IPS-15b (cell line): ENCODE measurements at regions not wholly inside any gene's neighbourhood (a gene's known extent, or its start where the extent isn't known, plus 50 kb on each side); places are given as distances from the start of the nearest gene placed in this dataset.

Experiments used
- H3K27me3 ChIP-seq: one replicate; pipeline ENCODE4 v1.6.1; 2013; ENCODE audit warnings: low read length; ENCODE audit not compliant: control insufficient read depth, insufficient read depth
- H3K36me3 ChIP-seq: one replicate; pipeline ENCODE4 v1.6.1; 2013; ENCODE audit warnings: low read length; ENCODE audit not compliant: control insufficient read depth, insufficient read depth
- H3K4me1 ChIP-seq: one replicate; pipeline ENCODE4 v1.6.1; 2013; ENCODE audit warnings: mild to moderate bottlenecking, low read length; ENCODE audit not compliant: control insufficient read depth, insufficient read depth
- H3K4me3 ChIP-seq: one replicate; pipeline ENCODE4 v1.5.1; 2013; ENCODE audit warnings: low read depth, low read length
- H3K9ac ChIP-seq: one replicate; pipeline ENCODE4 v1.6.1; 2013; ENCODE audit warnings: low read depth, mild to moderate bottlenecking, low read length
- H3K9me3 ChIP-seq: one replicate; pipeline ENCODE4 v1.6.1; 2013; ENCODE audit warnings: mild to moderate bottlenecking, low read length; ENCODE audit not compliant: control insufficient read depth, insufficient read depth

DNA sequence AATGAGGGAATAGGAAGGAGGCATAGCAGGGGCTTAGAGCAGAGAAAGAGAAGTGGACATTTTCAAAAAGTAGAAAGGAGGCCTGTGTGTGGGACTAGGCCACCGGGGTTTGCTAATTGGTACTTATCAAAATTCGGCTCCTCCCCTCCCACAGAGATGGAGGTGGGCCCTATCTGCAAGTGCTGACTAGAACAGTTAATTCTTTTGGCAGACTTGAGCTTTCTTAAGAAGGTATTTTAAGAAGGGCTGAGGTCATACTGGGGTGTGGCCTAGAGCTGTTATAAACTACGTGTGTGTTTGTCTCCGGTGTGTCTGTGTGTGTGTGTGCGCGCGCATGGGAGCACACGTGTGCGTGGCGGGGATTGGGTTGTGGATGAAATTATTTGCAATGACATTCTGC is 1086.5 kb downstream of the EFNA5 start:
- Histone ChIP-seq H3K9ac (no peak overlapping the region), H3K36me3 (no peaks in the 10 kb centered on the region), H3K27me3 (no peaks in the 10 kb centered on the region), H3K9me3 (no peaks in the 10 kb centered on the region), H3K4me1 (no peaks in the 10 kb centered on the region), H3K4me3 (no peak overlapping the region)

DNA sequence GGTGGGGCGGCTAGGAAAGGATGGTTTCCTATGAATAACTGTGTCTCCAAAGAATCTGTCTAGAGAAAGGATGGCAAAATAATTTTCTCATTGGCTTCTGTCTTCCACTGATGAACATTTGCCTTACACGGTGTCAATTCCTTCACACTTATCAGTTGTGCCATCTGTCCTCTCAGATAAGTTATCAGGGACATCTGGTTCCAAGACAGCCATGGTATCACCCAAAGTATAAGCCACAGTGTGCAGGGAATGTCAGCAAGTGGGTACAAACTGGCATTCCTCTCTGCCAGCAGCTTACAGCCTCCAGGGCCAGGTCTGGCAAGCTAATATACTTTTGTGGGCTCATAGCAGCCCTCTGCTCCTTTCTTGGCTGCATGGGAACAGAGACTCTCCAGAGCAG is 1092.0 kb downstream of the EFNA5 start:
- Histone ChIP-seq H3K4me3 (no peak overlapping the region), H3K36me3 (no peaks in the 10 kb centered on the region), H3K9me3 (no peaks in the 10 kb centered on the region), H3K27me3 (no peaks in the 10 kb centered on the region), H3K9ac (no peak overlapping the region), H3K4me1 (no peaks in the 10 kb centered on the region)

DNA sequence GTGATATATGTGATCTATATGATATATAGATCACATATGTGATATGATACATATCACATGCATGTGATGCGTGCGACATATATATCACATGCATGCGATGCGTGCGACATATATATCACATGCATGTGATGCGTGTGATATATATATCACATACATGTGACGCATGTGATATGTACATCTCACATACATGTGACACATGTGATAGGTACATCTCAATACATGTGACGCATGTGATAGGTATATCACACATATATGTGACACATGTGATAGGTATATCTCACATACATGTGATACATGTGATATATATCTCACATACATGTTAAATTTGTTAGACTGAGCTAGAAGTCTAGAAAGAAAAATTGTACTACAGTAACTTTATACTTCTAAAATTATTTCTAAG is 1095.9 kb downstream of the EFNA5 start:
- Histone ChIP-seq H3K27me3 (no peaks in the 10 kb centered on the region), H3K9ac (no peak overlapping the region), H3K4me3 (no peak overlapping the region), H3K4me1 (no peaks in the 10 kb centered on the region), H3K36me3 (no peaks in the 10 kb centered on the region), H3K9me3 (no peaks in the 10 kb centered on the region)

DNA sequence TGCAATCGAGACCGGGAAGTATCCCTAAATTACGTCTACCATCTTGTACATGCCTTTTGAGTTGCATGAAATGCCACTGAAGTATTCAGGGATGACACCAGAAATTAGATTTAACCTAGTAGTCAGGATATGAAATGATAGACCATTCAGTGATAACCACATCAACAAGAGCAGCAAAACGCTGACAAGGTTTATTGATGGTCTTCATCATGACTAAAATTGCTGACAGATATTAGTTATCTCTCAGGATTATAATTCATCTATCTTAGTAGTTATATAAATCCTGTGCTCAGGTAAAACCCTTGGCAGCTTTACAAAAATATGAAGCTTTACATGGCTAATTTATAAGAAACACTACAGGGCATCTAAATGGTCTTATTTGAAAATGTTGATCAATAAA is 1104.7 kb downstream of the EFNA5 start:
- H3K4me1 ChIP-seq, result no peaks in the 10 kb centered on the region
- no peaks in the 10 kb centered on the region for H3K27me3 ChIP-seq
- H3K9me3 ChIP-seq, result no peaks in the 10 kb centered on the region
- no peak overlapping the region for H3K9ac ChIP-seq
- H3K36me3 ChIP-seq, result no peaks in the 10 kb centered on the region
- no peak overlapping the region for H3K4me3 ChIP-seq

DNA sequence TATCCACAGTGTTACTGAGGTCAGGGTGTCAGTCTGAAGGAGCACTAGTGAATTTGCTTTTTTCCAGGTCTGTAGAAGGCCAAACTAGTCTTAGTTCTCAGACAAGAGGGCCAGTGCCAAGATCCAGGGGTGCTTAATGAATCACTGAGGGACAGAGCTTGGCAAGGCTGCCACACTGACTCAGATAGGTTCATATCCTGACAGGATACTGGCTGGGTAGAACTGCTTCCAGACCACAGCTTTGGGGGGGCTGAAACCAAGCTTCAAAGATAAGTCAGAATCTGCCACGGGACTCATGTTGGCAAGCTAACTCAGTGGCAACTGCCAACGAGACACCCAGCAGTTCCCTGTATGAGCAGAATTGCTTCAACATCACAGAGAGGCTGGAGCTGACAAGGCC is 1125.4 kb downstream of the EFNA5 start:
- H3K27me3 ChIP-seq, result no peaks in the 10 kb centered on the region
- H3K4me1 ChIP-seq, result no peaks in the 10 kb centered on the region
- peaks cover 2% of the 10 kb centered on the region for H3K9me3 ChIP-seq
- H3K4me3 ChIP-seq, result no peak overlapping the region
- no peak overlapping the region for H3K9ac ChIP-seq
- H3K36me3 ChIP-seq, result no peaks in the 10 kb centered on the region

DNA sequence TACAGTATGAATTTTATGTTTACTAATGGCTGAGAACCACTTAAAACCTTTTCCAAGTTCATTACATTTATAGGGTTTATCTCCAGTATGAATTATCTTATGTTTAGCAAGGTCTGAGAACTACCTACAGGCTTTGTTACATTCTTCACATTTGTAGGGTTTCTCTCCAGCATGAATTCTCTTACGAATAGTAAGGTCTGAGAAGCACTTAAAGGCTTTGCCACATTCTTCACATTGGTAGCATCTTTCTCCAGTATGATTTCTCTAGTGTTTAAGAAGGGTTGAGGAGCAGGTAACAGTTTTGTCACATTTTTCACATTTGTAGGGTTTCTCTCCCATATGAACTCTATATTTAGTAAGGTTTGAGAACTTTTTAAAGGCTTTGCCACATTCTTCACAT is 1127.4 kb downstream of the EFNA5 start:
- Histone ChIP-seq H3K4me3 (no peak overlapping the region), H3K36me3 (no peaks in the 10 kb centered on the region), H3K4me1 (no peaks in the 10 kb centered on the region), H3K9ac (no peak overlapping the region), H3K9me3 (peaks cover 2% of the 10 kb centered on the region), H3K27me3 (no peaks in the 10 kb centered on the region)

DNA sequence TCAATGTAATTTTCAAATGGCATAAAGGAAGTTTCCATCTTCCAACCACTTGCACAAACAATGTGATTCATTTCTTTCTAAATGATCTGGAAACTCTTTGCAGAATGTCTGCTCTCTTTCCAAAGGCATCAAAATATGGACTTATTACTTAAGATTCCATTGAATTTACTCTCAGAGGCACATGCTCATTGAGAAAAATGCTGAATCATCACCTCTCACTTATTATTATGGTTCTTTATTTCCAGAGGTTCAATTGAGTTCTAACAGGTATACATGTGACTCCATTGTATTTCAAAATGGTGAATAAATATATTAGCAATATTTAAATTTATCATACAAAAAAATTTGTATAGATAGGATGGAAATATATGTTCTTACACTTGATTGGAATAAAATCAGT is 1140.6 kb downstream of the EFNA5 start:
- Histone ChIP-seq H3K9me3 (no peaks in the 10 kb centered on the region), H3K27me3 (no peaks in the 10 kb centered on the region), H3K36me3 (no peaks in the 10 kb centered on the region), H3K4me3 (no peak overlapping the region), H3K9ac (no peak overlapping the region), H3K4me1 (no peaks in the 10 kb centered on the region)

DNA sequence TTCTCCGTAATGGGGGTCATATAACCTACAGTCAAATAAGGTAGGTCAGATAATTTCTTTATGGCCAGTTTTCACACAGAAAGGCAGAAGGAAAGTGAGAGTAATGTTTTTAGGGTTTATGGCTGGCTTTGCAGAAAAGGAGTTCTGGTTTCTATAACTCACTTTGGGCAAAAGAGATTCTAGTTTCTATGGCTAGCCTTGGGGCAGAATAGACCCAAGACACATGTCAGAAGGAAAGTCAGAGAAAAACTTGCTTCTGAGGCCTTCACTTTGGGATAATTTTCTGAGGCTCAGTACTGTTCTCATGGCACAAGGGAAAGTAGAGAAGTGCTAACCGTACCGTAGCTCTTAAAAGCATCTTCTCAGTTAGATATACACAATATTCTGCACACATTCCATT is 1145.3 kb downstream of the EFNA5 start:
- Histone ChIP-seq H3K4me3 (no peak overlapping the region), H3K36me3 (no peaks in the 10 kb centered on the region)

DNA sequence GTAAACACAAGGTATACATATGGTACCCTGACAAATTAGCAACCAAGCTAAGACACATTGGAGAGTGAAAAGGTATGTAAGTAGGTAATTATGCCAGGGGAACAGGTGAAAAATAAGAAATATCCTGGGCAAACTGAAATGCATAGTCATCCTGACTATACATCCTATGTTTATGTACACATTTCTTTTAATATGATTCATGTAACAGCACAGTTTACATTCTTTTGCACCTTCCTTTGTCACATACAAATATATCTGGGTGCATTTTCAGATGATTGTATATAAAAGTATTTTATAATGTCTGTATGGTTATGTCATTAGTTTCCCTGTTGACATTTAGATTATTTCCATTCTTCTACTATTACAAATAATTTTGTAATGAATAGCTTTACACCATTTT is 1146.9 kb downstream of the EFNA5 start:
- H3K9me3 ChIP-seq, result no peaks in the 10 kb centered on the region
- no peaks in the 10 kb centered on the region for H3K36me3 ChIP-seq
- H3K27me3 ChIP-seq, result no peaks in the 10 kb centered on the region
- H3K4me1 ChIP-seq, result no peaks in the 10 kb centered on the region
- no peak overlapping the region for H3K9ac ChIP-seq
- no peak overlapping the region for H3K4me3 ChIP-seq

More for the DNA sequence above, 1145.3 kb downstream of the EFNA5 start:
- Histone ChIP-seq H3K27me3 (no peaks in the 10 kb centered on the region), H3K9me3 (no peaks in the 10 kb centered on the region), H3K4me1 (no peaks in the 10 kb centered on the region), H3K9ac (no peak overlapping the region)

DNA sequence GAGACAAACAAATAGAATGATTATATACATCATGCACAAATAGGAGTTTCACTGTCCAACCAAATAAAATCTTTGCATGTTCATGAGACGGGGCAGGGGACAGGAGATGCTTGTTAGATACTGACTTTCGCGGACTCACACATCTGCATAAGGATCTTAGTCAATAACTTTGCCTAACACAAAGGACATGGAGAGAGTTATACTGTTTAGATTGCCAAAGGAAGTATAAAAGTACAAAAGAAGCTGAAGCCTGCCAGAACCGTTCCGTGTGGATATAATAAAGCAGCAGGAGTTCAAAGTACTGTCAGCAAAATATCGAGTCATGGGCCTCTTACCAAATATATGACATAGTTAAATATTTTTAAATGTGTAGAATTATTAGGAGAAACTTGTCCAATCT is 1148.4 kb downstream of the EFNA5 start:
- H3K9ac ChIP-seq, result no peak overlapping the region
- H3K9me3 ChIP-seq, result no peaks in the 10 kb centered on the region
- no peaks in the 10 kb centered on the region for H3K4me1 ChIP-seq

DNA sequence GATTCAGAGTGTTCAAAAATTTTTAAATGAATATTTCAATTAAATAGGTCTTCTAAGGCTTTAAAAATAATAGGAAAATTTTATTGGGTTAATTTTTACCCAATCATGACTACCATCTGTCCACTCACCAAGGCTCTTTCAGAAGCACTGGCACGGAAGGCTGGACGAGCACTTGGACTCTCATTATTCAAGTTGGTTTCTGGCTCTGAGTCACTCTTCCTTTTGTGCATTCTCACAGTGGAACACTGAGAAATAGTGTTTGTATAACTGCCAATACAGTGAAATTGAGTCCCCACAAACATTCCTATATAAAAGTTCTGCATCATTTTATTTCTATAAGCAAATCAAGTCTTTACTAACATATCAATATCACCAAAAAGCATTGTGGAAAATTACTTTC is 1149.0 kb downstream of the EFNA5 start:
- H3K9ac ChIP-seq, result no peak overlapping the region

More for the DNA sequence above, 1148.4 kb downstream of the EFNA5 start:
- Histone ChIP-seq H3K36me3 (no peaks in the 10 kb centered on the region), H3K27me3 (no peaks in the 10 kb centered on the region), H3K4me3 (no peak overlapping the region)

DNA sequence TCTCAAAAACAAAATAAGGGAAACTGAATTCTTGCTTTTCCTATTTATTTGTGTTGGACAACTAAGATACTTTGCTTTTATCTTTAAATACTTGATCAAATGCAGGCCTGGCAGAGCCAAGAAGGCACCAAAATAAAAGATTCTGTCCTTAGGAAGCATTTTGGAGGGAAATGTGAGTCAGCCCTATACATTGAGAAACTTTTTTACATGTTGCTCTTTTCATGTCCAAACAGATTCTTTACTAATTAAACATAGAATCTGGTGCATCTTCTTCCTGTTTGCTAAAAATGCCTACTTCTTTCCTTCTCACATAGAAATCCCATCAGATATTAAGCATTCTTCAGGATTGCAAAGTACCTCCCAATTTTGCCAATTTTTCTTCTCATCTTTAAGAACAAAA is 1160.4 kb downstream of the EFNA5 start:
- Histone ChIP-seq H3K4me3 (no peak overlapping the region), H3K9ac (no peak overlapping the region), H3K36me3 (no peaks in the 10 kb centered on the region)

More for the DNA sequence above, 1149.0 kb downstream of the EFNA5 start:
- Histone ChIP-seq H3K4me1 (no peaks in the 10 kb centered on the region), H3K27me3 (no peaks in the 10 kb centered on the region), H3K4me3 (no peak overlapping the region), H3K9me3 (no peaks in the 10 kb centered on the region), H3K36me3 (no peaks in the 10 kb centered on the region)

DNA sequence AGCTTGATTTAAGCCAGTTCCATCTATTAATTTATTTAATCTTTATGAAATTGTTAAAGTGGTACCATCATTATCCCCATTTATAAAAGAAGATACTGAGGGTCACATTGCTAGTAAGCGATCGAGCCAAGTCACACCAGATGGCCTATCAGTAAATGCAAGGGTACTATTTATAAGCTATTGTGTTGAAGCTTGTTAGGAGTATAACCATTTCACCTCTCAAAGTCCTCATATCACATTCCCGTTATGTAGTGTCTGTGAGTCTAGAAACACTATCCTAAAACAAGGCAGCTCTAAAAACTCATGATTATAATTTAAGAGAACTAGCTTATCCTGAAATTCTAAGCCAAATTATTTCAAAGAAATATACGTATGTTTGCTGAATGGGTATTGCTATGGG is 1161.8 kb downstream of the EFNA5 start:
- Histone ChIP-seq H3K9ac (no peak overlapping the region), H3K9me3 (no peaks in the 10 kb centered on the region), H3K4me3 (no peak overlapping the region), H3K27me3 (no peaks in the 10 kb centered on the region), H3K36me3 (no peaks in the 10 kb centered on the region), H3K4me1 (no peaks in the 10 kb centered on the region)

More for the DNA sequence above, 1160.4 kb downstream of the EFNA5 start:
- Histone ChIP-seq H3K9me3 (no peaks in the 10 kb centered on the region), H3K4me1 (no peaks in the 10 kb centered on the region), H3K27me3 (no peaks in the 10 kb centered on the region)
